Right lung (tissue), 2 donors: ENCODE measurements at regions not wholly inside any gene's neighbourhood (a gene's known extent, or its start where the extent isn't known, plus 50 kb on each side); places are given as distances from the start of the nearest gene placed in this dataset.

Source experiments
- DNase-seq, 2 donors: peaks; one replicate each; pipeline ENCODE4 v3.0.0-alpha.2; 2013

GRCh38 chr6:170483413-170483812, 69.7 kb downstream of the PSMB1 start:
- DNase-seq: no peak

GRCh38 chr6:170480050-170480692, 72.9 kb downstream of the PSMB1 start:
- peak; percentile 47 to 52 for DNase-seq

GRCh38 chr6:170476360-170476759, 76.7 kb downstream of the PSMB1 start:
- no peak for DNase-seq

- DNase-seq: no peak
These were observed 78.0 kb downstream of the PSMB1 start for GRCh38 chr6:170475118-170475517.

GRCh38 chr6:170473801-170474200, 79.3 kb downstream of the PSMB1 start:
- no peak for DNase-seq

- no peak for DNase-seq
These were observed 79.8 kb downstream of the PSMB1 start for GRCh38 chr6:170473301-170473717.

GRCh38 chr6:170471491-170471890, 81.6 kb downstream of the PSMB1 start:
- DNase-seq: no peak

- no peak for DNase-seq
These were observed 82.4 kb downstream of the PSMB1 start for GRCh38 chr6:170470734-170471133.

- DNase-seq: no peak
These were observed 88.6 kb downstream of the PSMB1 start for GRCh38 chr6:170464524-170464979.

GRCh38 chr6:170464080-170464479, 89.0 kb downstream of the PSMB1 start:
- DNase-seq: no peak

- no peak for DNase-seq
These were observed 89.9 kb downstream of the PSMB1 start for GRCh38 chr6:170463101-170463721.

GRCh38 chr6:170462366-170463020, 90.6 kb downstream of the PSMB1 start:
- no peak for DNase-seq

GRCh38 chr6:170461556-170462365, 91.3 kb downstream of the PSMB1 start:
- DNase-seq: no peak

GRCh38 chr6:170461111-170461510, 92.0 kb downstream of the PSMB1 start:
- DNase-seq: no peak

GRCh38 chr6:170460641-170461040, 92.5 kb downstream of the PSMB1 start:
- no peak for DNase-seq

GRCh38 chr6:170459451-170459850, 93.7 kb downstream of the PSMB1 start:
- DNase-seq: no peak

GRCh38 chr6:170456886-170457698, 96.0 kb downstream of the PSMB1 start:
- DNase-seq: no peak
